ENCODE measurements at regions not wholly inside any gene's neighbourhood (a gene's known extent, or its start where the extent isn't known, plus 50 kb on each side); places are given as distances from the start of the nearest gene placed in this dataset.

DNA sequence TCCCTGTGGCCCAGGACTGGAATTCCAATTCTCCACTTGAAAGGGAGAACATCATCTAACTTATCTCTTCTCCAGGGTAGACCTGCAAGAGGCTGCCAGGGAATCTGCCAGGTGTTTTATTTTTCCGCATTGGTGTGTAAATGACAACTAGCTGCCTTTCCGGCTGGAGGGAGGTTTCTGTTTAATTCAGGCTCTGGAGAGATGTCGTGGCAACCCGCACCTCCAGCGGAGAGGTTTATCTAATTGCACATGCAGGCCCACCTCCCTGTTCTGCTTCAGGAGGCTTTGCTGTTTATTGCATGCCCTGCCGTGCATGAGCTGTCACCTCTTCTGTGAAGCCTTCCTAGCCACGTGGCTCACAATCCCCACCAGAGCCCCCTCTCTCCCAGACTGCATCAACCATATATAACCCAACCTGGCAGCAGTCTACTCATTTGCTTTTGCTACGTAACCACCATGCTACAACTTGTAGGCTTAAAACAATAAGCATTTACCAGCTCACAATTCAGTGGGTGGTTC is 151.6 kb downstream of the C1orf94 start:
- DNase-seq = no peak

DNA sequence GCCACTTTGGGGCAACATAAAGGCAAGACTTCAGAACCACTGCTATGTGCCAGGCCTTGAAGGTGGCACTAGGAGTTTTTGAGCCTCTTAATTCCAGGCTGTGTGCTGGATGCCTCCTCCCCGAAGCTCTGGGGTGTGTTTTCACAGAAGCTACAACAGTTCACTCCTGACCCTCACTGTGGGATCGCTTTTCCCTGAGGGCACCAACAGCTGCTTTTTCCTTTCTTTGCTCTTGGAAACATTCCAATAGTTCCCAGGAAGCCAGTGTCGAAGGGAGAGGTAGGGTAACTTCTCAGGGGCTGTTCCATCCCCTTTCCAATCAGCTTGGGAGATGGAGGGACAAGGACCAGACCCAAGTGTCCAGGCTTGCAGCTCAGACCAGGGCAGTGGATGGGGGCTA is 153.4 kb downstream of the C1orf94 start:
- DNase-seq = no peak

DNA sequence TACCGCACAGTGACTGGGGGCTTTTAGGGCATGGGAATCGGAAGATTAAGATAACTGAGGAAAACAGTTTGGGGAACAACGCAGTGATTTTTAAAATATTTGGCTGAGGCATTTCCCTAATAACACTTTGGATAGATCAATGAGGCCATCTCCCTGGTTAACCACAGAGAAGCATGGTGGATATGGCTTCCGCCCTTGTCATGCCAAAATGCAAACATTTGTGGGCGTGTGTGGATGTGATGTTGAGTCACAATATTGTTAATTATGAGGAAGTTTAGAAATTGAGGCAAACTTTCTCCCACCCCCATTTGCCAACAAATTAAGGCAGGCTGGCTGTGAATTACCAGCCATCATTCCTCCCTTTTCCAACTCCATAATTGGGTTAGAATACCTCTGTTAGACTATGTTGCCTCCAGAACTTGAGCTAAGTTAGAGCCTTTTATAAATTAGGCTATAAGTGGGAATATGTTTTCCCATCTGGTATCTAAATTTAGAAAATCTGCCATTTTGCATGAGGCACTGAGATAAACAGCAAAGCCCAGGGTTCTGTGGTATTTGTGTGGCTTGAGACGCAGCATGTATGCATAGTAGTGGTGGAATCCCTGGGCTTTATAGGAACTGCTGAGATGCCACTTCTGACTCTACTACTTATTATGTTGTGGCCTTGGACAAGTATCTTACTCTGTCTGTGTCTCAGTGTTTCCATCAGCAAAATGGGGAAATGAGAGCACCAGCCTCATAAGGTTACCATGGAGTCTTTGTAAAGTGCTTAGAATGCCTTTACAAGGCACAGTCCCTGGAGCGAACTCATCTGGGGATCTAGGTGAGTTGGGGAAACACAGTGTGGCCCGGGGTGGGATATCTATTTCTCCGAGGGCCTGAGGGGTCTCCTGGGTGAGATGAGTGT is 154.6 kb downstream of the C1orf94 start:
- DNase-seq = no peak

DNA sequence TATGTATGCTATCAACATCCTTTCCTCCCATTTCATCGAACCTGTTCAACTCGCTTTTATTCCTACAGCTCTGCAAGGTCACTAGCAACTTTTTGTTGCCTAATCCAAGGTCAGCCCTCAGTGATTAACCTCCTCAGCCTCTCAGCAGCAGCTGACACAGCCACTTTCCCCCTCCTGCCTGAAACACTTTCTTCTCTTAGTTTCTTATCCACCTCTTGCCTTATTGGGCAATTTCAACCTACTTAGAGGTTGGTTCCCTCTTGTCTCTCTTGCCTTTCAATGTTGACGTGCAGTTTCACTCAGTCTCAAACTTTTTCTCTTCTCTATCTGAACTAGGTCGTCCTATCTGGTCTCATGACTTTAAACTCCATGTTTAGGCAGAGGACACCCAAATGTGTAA is 156.3 kb downstream of the C1orf94 start:
- no peak for DNase-seq

DNA sequence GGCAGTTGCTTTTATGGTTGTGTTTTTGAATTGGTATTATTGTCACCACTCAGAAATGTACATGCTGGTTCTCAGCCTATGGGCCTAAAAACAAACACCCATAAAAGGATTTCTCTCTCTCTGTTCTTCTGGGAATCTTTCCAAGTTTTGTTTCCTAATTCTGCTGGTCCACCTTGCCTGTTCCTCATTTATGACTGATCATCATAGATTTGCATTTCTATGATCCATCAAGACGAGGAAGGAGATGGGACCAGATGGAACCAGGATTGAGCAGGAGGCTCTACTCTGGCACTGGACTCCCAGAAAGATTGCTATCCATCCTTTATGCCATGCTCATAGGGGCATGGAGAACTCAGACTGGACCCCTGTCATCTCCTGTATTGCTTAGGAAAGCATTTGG is 162.2 kb downstream of the C1orf94 start:
- DNase-seq = no peak

DNA sequence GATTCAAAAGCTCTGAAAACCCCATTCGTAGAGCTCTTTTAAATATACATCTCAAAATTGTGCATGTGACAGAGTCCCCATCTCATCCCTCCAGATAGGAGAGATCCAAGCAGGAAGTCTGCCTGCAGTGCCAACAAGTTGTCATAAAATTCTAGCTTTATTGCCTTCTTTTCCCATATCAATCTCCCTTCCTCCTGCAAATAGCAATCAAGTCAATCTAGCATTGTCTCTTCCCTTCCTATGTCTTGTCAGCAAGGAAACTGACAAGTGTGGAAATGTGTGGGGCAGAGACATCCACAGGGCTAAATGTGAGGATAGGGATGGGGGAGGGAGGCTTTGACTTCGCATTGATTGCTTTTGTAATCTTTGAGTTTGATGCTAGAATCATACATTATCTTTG is 165.2 kb downstream of the C1orf94 start:
- no peak for DNase-seq

DNA sequence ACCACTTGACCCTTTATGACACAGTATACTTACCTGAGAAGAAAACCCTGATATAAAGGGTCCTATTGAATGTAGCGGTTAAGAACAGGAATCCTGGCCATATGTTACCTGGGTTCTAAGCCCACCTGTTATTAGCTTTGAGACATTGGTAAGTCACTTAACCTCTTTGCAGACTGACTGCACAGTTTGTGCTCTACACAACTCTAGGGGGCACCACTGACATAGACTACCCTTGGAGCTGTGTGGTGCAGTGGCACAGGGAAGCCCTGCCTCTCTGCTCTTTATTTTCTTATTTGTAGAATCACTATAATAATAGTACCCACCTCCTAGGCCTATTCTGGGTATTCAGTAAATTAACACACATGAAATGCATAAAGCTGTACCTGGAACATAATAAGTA is 165.6 kb downstream of the C1orf94 start:
- no peak for DNase-seq

DNA sequence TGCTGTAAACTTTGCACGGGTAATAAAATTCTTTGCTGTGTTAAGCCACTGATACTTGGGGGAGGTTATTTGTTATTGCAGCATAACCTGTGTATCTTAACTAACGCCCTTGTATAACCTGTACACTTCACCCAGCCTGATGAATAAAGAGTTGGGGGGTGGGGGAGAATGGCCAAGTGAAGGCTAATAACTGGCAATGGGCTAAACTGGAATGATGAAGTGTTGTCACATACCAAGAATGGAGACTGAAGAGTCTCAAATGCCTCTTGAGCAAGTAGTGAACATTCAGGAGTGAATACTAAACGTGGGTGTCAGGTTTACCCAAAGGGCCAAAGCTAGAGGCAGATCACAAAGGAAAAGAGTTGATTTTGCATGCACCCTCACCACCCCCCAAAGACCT is 169.4 kb downstream of the C1orf94 start:
- DNase-seq = no peak

DNA sequence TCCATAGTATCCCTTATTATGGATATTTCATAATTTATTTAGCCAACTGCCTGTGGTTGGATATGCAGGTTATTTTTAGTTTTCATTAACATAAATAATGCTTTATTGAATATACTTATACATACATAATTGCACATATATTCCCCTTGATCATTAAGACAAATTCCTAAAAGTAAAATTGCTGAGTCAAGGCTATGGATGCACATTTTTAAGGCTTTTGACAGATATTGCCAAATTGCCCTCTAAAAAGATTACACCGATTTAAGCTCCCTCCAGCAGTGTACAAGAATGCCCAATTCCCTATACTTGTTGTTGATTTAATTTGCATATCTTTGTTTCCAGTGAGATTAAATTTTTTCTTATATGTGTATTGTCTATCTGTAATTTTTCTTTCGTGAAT is 176.7 kb downstream of the C1orf94 start:
- DNase-seq = no peak

DNA sequence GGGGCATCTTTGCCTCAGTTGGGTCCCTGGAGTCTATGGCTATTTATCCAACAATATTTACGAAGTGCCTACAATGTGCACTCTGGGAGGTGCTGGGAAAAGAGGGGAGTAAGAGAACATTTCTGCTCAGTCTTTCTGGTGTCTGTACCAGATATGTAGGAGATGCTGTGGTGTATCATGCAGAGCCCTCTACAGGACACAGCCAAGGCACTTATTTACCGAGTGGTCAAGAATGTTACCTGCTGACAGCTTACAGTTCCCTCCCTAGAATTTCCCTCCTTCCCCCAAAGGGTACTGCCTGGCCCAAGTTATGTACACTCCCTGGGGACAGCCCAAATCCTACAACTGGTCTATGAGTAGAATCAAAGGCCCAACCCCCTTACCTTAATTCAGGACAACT is 177.7 kb downstream of the C1orf94 start:
- DNase-seq = no peak

DNA sequence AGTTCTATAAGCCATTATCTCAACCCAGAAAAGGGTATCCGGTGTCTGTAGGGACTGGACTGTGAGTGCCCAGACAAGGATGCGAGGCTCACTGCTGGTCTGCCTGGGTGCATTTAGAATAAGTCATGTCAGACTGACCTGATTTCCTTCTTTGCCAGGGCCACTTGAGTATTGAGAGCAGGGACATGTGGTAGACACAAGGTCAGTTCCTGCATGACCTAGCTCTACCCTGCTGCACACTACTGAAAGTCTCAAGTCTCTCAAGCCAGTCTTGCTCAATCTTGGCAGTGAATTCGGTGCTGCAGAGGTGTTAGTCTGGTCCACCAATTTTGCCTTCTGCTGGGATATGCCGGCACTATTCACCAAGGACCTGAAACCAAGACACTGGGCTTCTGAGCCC is 180.1 kb downstream of the C1orf94 start:
- DNase-seq = no peak

DNA sequence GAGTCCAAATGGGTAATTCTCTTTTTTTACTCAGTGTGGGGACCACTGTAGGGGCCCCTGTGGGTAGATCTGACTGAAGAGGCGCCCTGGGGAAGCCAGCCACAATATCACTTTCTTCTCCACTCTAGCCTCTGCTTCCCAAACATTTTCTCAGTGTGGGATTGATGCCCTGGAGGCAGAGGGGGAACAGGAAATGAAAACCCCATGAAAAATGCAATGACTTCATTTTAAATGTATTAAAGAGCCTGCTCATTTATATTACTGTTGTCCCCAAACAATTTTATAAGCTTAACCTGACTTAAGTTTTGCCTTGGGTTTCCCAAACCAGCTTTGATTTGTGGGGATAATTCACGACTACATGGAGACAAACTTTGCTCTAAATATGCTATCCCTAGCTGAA is 181.9 kb downstream of the C1orf94 start:
- DNase-seq = no peak

DNA sequence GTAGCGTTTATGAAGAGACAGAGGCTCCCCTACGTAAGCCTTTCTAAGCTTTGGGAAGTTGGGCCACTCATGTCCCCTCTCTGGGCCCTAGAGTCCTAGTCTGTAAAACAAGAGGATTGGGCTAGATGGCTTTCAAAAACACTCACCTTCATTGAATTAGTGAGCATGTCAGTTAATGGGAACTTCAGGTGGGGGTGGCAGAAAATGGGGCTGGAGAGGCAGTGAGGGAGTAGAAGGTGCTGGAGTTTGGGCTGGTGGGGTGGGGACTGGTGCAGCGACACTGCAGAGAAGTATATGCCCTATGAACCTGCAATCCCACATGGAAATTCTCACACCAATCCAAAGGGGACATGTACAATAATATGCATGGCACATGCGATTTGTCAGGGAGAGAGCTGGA is 182.7 kb downstream of the C1orf94 start:
- DNase-seq = no peak

DNA sequence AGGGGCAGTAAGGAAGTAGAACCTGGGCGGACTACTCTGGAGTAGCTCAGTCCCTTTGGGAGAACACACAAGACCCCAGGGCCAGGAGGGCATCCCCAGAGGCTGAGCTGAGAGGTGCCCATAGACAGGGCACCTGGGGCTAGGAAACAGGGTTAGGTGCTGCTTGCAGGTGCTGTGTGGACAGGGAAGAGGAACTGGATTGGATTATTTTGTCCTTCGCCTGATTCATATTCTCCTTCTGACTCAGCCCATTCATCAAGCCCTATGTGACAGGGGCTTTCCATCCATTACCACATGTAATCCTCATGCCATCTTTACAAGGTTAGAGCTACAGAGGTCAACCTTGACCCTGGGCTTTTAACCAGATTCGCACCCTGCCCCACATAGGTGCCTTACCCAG is 183.9 kb downstream of the C1orf94 start:
- no peak for DNase-seq

DNA sequence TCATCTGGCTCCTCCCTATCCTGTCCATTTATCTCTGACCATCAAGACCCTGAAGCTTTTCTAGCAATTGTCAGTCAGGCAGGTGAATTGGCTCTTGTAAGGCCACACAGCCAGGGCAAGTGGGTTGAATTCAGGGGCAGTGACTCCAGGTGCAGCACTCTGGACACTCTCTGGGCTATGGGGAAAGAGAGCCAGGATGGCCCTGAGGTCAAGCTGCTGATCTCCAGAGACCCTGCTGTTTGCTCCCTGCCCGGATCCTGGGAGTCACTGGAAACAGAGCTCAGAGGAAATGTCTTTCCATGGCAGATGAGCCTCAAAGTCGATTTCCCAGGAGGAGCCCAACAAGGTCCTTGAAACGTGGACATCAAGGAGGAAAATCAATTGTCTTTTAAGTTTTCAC is 184.4 kb downstream of the C1orf94 start:
- no peak for DNase-seq

DNA sequence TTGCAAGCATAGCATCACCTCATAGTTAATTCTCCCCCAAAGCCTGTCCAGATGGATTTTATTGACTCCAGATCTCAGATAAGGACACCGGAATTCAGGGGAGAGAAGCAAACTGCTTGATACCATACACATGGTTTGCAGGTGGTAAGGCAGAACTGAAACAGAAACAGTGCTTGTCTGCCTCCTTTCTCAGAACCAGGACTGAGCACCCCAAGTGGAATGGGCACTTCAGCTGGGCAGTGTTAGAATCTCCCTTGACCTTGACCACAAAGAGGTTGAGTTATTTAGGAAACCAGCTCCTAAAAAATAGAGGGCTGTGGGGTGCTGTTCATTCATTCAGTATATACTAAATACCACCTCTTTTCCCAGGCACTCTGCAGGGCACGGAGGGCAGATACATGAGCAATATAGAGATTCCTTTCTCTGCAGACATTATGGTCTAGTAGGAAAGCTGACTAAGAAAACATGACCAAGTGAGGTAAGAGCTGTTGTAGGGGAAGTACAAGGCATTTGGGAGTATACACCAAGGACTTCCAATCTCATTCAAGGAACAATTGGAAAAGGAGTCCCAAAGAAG is 185.2 kb downstream of the C1orf94 start:
- DNase-seq = no peak

DNA sequence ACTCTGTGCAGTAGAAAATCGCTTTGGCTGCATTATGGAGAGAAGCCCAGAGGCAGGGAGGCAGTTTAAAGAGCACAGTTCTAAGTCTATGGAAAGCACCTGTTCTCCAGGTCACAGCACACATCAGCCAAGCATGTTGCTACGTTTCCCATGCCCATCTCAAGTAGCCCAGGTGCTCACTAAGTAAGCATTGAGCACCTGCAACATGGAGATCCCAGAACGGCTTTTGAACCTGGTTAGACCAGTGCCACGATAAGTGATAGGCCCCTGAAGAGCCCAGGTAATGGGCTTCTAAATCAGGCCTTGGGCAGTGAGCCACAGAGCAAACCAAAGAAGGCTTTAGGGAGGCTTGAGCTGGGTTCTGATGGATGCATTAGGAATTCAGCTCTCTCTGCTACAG is 186.2 kb downstream of the C1orf94 start:
- DNase-seq = no peak

DNA sequence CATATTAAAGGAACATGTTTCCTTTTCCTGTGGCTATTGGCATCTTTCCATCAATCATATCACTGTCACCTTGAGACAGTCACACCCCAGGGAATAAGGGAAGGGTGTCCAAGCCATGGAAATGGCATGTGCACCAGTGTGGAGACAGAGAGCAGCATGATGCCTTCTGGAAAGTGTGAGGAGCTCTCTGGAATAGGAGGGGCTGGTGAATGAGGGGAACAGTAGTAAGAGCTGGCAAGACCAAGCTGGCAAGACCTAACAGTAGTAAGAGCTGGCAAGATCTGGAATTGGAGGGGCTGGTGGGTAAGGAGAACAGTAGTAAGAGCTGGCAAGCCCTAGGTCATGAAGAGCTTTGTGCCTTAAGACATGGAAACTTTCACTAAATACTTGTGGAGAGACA is 186.7 kb downstream of the C1orf94 start:
- no peak for DNase-seq

DNA sequence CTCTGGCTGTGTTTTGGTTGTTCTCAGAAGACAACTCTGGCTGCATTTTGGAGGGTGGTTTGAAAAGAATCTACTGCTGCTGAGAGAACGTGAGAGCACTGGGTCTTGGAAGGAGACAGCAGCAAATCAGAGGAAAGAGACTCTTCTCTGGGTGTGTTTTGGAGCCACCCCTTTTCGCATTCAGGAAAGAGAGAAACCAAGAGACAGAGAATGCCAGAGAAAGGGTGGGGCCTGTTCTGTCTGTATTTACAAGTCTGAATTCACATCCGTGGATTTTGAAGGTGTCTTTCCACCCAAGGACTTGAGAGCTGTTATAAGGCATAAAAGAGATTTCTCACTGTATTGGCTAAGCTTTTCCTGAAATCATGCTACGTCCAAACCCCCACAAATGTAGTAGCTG is 187.2 kb downstream of the C1orf94 start:
- no peak for DNase-seq

DNA sequence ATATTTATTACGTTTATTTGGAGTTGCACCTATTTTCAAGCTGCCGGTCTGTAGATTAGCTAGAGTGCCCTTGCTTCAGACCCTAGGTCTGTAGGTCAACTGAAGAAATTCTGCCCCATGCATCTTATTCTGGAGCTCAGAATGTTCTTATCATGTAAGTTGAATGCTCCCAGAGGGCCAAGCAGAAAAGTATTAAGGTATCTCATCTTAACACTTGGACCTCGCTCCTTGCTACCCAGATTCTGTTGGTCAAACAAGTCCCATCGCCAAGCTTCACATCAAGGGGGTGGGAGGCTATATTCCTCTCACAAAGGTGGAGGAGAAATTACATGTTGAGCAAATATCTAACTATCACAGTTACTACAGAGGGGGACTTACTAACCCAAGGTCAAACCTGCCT is 187.7 kb downstream of the C1orf94 start:
- no peak for DNase-seq

DNA sequence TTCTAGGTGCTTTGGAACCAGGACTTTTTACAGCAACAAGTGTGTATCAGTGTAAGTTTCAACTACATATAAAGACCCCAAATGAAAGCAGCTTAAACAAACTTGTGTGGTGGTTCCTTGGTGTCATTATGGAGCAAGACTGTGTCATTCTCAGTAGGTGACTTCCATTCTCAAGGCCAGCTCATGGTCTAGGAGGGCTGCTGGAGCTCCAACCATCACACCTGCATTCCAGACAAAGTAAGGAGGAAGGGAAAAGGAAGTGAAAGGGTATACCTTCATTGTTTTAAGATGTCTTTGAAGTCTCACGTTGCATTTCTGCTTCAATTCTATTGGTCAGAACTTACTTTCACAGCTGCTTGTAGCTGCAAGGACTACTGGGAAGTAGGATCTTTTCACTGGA is 188.6 kb downstream of the C1orf94 start:
- no peak for DNase-seq

DNA sequence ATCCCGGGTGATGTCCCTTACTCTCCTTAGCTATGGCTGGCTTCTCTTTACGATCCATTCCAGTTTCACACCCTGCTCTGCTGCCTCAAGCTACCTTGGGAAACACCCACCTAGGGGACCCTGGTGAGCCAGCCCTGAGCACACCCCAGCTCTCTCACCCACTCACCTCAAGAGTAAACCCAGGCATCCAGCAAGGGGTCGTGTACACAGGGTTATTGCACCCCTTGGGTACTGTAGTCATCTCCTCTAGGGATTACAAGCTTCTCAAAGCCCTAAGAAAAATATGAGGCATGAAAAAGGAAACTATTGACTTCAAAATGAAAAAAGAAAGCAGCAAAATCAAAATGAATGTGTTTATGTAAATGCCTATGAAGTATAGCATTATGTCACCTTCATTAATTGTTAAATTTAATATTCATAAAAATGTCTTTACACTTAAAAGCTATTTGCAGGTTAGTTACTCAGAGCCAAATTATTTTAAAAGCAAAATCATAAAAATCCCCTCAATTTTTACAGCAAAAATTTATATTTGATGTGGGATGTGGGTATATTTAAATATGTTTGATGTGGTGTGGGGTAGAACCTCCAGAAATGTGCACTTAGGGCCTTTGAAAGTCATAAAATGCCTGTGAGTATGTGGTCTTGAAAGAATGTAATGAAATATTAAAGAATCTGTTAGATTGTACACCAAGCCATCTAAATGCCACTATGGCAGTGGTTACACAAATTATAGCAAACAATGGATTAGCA is 190.3 kb downstream of the C1orf94 start:
- no peak for DNase-seq

All from amygdala (tissue), 56 donors.